Endothelial cell of umbilical vein (primary cell): ENCODE measurements at regions not wholly inside any gene's neighbourhood (a gene's known extent, or its start where the extent isn't known, plus 50 kb on each side); places are given as distances from the start of the nearest gene placed in this dataset.

Experiments
- EZH2 ChIP-seq: IDR thresholded peaks from 2 replicates; pipeline ENCODE4 v1.6.1; 2012; ENCODE audit warnings: borderline replicate concordance, low read depth, mild to moderate bottlenecking, moderate library complexity, low read length, inconsistent platforms; ENCODE audit not compliant: severe bottlenecking
- TF ChIP-seq, protein P1 (sequence below), 2 donors: IDR thresholded peaks; 1 replicate in 1 of 2; 2 replicates in 1 of 2; pipeline ENCODE4 v1.5.1; 2011; ENCODE audit warnings: low read length in 2 of 2, mild to moderate bottlenecking in 2 of 2, moderate library complexity in 2 of 2, control low read depth in 1 of 2, inconsistent platforms in 1 of 2, low read depth in 1 of 2; ENCODE audit not compliant: insufficient read depth in 1 of 2; ENCODE audit errors: extremely low read depth in 1 of 2

DNA sequence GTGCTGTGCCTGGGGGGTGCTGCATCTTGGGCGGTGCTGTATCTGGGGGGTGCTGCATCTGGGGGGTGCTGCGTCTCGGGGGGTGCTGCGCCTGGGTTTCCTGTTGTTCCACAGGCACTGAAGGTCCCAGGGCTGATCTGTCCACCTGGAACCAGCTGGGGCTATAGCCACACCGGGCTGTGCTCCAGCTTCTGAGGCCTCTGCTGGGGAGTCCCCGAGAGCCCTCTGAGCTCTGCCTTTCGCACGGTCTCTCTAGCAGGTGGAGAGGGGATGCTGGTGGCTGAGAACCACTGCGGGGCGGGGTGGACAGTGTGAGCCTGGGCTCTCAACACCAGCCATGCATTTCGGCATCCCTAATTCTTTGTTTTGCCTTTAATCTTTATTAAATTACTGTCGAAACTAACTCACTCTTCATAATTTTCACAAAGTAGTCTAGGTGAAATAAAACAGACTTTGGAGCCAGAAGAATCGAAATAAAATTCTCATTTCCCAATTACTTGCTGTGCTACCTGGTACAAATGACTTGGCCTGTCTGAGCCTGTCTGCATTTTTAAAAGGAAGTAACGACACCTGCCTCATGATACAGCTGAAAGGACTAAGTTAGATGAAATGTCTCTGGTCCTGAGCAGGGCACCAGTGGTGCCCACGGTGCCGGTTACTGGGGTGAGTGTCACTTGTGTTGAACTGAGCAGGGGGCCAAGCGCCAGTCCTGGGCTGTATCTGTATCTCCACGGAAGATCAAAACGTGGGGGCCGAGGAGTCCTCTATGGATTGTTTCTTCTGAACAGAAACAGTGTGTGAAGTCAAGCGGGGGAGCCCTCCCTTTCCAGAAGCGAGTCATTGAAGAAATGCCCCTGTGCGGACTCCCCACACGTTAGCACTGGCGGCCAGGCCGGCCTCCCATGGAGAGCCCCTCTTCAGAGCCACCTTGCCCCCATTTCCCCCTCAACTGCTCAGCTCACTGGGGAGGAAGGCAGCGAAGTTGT, 142.0 kb downstream of the ASB1 start:
- TF ChIP-seq, protein P1, sequence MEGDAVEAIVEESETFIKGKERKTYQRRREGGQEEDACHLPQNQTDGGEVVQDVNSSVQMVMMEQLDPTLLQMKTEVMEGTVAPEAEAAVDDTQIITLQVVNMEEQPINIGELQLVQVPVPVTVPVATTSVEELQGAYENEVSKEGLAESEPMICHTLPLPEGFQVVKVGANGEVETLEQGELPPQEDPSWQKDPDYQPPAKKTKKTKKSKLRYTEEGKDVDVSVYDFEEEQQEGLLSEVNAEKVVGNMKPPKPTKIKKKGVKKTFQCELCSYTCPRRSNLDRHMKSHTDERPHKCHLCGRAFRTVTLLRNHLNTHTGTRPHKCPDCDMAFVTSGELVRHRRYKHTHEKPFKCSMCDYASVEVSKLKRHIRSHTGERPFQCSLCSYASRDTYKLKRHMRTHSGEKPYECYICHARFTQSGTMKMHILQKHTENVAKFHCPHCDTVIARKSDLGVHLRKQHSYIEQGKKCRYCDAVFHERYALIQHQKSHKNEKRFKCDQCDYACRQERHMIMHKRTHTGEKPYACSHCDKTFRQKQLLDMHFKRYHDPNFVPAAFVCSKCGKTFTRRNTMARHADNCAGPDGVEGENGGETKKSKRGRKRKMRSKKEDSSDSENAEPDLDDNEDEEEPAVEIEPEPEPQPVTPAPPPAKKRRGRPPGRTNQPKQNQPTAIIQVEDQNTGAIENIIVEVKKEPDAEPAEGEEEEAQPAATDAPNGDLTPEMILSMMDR (IDR thresholded peaks at IDR 0.05; ENCODE audit: extremely low read depth in 1 of 2, insufficient read depth in 1 of 2, low read depth in 1 of 2, low read length in 2 of 2), result no peak
- TF ChIP-seq EZH2, result no peak
